Activated CD4-positive, CD25-positive, alpha-beta regulatory T cell treated with anti-CD3 and anti-CD28 coated beads, Interleukin-2, amount 50 U/mL, for 24 hours (primary cell): ENCODE measurements at regions not wholly inside any gene's neighbourhood (a gene's known extent, or its start where the extent isn't known, plus 50 kb on each side); places are given as distances from the start of the nearest gene placed in this dataset.

ENCODE experiments used
- ATAC-seq, 2 donors: fragments of 150-1000 bp; cut with Tn5 transposase; one replicate each; pipeline ENCODE4 v1.10.0; 2021; ENCODE audit warnings: mild to moderate bottlenecking in 1 of 2, moderate library complexity in 1 of 2

GRCh38 chr5:18119156-18119785, 485.0 kb downstream of the TAF11L14 start:
- no peak for ATAC-seq

DNA sequence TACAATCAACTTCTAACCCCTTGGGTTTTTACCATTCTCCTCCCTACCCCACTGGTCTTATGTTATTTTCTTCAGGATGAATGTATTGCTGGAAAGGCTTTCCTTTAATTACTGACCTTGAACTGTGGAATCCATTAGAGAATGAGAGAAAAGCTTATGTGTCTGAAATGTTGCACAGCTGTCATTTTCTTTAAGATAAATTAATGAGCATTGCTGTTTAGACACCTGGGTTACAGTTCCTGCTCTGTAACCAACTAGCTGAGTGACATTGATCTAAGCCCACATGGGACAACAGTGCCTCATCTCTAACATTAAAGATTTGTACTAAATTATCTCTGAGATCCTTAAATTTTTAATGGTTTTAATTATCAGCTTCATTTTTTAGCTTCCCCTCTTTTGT, 507.0 kb downstream of the TAF11L14 start:
- no peak for ATAC-seq

DNA sequence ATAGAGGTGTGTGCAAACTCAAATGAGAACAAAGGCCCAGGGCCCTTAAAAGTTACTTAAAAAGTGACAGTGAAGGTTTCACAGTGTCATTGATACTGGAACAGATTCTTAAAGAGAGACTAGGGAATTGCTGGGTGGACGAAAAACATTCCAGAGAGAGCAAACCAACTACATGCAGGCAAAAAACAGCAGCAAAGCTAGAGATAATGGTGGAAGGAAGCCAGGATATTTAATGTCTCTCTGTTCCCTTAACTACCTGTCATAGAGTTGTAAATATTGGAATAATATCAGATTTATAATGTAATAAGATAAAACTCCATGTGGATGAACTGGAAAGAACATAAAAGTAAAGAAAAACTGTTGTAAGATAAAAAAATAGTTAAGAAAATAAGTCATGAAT, 508.6 kb downstream of the TAF11L14 start:
- no peak for ATAC-seq

DNA sequence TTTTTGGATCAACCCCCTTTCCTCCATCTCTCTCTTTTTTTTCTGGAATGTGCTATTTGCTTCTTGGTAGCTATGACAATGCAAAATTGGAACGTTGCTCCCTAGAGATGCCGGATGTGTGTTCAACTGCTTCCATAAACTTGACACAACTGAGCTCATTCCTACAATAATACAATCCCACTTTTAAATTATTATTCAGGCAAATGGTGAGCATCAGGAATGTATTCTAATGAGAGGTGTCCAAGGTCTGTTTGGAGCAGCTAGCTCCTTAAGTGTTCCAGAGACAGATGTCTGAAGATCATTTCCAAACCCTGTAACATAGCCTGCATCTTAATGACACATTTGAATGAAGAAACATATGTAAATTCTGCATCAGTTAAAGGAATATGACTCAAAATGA, 518.4 kb downstream of the TAF11L14 start:
- no peak for ATAC-seq

GRCh38 chr5:18158166-18158565, 523.9 kb downstream of the TAF11L14 start:
- no peak for ATAC-seq

- ATAC-seq: no peak
Measured at GRCh38 chr5:18159331-18159730, 525.1 kb downstream of the TAF11L14 start.

DNA sequence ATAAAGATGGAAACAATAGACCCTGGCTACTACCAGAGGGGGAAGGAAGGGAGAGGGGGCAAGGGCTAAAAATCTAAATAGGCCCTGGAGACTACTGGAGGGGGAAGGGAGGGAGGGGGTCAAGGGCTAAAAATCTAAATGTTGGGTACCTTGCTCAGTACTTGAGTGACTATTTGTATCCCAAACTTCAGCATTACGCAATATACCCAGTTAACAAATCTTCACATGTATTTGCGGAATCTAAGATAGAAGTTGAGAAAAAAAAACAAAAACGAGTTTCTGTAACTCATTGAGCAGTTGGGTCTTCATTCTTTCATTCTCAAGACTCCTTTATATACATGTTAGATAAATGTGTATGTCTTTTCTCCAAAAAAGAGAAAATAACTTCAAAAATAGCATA, 537.4 kb downstream of the TAF11L14 start:
- ATAC-seq: no peak

DNA sequence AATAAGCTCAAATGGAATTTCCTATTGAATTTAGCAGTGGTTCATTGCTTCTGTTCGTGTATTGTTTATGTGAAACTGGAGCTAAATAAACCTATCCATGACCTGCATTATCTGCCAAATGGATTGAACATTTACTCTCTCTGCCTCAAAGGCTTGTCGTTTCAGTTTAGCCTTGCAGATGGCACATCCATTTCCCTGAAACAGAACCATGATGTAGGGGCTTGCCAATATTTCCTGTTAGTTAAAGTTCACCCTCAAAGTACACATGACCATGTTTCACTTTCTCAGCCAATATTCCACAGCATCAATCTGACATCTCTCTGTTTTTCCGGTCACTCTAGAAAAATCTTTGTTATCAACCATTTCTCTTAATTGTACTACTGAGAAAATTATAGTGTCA, 545.3 kb downstream of the TAF11L14 start:
- ATAC-seq: no peak

DNA sequence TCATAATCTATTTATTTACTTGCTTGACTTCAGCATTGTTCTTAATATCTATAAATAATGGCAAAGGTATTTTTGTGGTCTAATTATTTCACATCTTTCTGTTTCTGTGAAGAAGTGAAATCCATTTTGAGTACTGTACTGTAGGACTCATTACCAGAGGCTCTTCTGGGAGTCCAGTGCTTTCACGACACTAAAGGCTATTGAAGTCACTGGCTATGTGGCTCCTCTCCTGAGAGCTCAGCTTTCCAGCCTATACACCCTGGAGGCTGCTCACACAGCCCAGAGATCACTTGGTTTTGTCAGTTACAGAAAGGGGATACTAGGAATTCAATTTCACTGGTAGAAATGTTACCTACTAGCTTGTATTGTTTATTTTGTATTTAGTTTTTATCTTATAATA, 547.3 kb downstream of the TAF11L14 start:
- ATAC-seq: no peak

DNA sequence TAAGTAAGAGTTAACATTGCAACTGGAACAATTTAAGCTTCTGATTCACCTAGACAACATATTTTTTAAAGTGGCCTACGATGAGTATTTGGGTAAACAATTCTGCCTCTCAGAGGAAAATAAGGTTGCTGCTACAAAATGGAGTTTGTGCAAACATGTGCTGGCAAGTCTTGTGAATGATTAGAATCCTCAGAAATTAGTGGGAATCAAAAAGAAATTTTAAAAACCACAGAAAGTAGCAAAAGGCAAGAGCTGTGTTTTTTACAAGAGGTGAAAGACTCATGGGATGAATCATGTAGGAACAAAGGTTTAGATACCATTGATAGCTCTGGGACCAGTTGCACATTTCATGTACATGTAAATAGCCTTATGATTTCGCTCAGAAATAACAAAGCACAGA, 561.6 kb downstream of the TAF11L14 start:
- ATAC-seq: no peak

DNA sequence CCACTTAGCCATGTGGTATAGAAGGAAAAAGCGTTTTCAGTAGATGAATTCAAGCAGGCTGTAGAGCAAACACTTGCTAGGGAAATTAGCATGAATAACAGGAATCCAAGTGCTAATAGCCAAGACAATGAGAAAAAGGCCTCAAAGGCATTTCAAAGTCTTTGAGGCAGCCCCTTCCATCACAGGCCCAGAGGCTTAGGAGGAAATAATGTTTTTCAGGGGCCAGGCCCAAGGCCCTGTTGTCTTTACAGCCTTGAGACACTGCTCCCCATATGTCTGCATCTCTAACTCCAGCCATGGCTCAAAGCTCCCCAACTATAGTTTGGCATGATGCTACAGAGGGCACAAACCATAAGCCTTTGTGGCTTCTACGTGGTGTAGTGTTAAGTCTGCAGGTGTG, 563.5 kb downstream of the TAF11L14 start:
- ATAC-seq: no peak

- ATAC-seq: no peak
Measured at GRCh38 chr5:18202164-18202563, 567.9 kb downstream of the TAF11L14 start.

DNA sequence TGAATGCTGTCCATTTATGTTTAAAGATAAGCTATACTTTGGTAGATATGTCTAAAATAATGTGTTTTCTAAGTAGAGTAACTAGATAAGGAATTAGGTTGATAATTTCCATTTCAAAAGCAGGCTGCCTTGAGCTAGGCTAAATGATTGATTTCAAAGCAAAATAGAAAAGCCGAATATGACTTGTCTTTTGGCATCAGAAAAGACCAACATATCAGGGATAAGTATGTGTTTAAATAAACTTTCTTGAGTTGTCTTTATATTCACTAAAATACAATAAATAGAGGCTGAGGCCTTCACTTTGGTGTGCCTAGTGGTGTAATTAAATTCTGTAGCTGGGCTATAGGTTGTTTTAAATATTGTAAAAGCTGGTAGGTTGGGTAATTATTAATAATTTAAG, 569.0 kb downstream of the TAF11L14 start:
- ATAC-seq: no peak

- no peak for ATAC-seq
Measured at GRCh38 chr5:18213666-18214065, 579.4 kb downstream of the TAF11L14 start.

DNA sequence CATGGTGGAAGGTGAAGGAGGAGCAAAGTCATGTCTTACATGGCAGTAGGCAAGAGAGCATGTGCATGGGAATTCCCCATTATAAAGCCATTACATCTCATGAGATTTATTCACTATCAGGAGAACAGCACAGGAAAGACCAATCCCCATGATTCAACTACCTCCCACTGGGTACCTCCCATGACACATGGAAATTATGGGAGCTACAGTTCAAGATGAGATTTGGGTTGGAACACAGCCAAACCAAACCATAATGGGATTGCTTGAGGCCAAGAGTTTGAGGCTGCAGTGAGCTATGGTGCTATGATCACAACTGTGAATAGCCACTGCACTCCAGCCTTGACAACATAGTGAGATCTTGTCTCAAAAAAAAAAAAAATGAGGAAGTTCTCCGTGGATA, 581.8 kb downstream of the TAF11L14 start:
- ATAC-seq: no peak

GRCh38 chr5:18216729-18217128, 582.5 kb downstream of the TAF11L14 start:
- no peak for ATAC-seq

DNA sequence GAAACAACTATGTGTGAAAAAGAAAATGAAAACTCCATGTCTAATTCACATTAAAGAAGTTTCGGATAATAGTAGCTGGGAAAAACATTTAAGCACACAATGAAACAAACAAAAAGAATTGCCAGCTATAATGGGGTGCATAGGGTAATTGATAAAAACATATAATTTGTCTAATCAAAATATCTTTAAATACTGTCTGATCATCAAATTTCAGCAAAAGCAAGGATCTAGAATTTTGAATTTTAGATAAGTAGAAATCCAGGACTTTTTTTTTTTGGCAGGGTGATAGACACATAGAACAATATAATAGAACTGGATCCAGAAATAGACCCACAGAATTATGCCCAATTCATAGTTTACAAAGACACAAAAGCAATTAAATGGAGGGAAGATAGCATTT, 585.0 kb downstream of the TAF11L14 start:
- ATAC-seq: no peak

DNA sequence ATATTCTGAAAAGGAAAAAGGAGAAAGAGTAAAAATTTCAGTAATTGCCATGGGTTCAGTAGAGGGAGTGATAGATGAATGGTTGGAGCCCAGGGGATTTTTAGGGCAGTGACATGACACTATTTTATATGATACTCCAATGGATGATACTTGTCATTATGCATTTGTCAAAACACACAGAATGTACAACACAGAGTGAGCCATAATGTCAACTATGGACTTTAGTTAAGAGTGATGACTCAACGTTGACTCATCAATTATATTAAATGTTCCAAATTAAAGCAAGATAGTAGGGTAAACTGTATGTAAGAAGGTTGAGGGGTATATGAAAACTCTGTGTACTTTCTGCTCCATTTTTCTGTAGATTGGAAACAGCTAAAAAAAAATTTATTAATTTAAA, 586.4 kb downstream of the TAF11L14 start:
- no peak for ATAC-seq

DNA sequence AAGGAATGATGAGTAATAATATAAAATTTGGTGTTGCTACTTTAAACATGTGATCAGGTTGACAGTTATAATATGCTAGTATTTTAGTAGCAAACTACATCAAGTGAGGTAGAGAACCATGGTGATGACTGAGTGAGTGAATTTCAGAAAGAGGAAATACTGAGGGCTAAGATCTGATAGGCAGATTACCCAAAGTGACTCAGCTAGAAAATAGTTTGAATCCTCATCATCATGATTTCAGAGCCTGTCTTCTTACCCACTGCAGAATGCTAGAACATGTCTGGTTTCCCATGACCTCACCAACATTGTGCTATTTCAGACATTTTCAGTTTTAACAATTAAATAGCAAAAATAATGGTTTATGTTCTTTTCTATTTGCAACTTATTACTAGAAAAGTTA, 602.1 kb downstream of the TAF11L14 start:
- no peak for ATAC-seq

DNA sequence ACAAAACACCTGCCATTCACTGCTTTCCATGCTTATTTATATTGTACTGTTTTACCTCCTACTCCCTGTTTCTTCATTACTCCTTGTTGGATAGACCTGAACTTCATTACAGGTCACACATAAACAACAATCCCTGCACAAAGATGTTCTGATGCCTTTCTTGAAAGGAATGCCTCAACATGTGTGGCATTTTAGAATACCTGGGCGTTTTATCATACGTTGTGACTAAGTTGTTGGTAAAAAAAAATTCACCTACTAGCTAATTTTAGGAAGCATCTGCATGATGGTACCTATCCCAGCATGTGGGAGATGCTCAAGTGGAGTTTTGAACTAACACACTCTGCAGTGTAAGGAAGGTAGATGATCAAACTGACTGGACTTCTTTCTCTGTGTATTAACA, 604.1 kb downstream of the TAF11L14 start:
- no peak for ATAC-seq

DNA sequence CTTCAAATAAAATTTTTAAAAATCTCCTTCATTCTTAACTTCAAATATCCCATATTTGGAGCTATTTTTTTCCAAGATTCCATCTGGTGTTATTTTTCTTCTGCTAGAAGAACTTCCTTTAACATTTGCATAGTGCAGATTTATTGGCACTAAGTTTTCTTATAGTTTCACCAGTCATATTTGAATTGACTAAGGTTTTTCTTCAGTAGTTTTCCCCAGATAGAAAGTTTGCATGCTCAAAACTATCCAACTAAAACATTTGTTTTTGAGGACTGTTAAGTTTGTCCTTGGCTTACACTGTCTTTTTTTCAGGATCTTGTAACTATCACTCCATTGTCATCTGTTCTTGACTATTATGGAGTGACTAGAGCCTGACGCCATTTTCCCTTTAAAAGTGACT, 606.7 kb downstream of the TAF11L14 start:
- ATAC-seq: no peak

- ATAC-seq: no peak
Measured at GRCh38 chr5:18243846-18244245, 609.6 kb downstream of the TAF11L14 start.

DNA sequence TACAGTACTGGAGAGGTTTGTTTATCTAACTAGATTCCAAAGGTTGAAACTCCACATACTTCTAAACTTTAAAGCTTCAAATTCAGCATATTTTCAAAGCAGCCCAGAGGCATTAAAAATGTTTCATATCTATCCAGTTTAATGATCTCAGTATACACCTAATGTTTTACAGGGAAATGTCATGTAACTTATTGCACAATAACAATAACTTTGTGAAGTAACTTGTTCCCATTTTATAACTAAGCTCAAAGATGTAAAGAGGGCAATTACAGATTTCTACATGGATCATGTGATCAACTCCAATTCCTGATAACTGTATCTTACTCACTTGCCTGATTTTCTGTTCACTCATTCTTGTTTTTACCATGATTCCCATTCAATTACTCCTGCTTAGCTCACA, 610.0 kb downstream of the TAF11L14 start:
- ATAC-seq: no peak

GRCh38 chr5:18252559-18252958, 618.3 kb downstream of the TAF11L14 start:
- no peak for ATAC-seq

DNA sequence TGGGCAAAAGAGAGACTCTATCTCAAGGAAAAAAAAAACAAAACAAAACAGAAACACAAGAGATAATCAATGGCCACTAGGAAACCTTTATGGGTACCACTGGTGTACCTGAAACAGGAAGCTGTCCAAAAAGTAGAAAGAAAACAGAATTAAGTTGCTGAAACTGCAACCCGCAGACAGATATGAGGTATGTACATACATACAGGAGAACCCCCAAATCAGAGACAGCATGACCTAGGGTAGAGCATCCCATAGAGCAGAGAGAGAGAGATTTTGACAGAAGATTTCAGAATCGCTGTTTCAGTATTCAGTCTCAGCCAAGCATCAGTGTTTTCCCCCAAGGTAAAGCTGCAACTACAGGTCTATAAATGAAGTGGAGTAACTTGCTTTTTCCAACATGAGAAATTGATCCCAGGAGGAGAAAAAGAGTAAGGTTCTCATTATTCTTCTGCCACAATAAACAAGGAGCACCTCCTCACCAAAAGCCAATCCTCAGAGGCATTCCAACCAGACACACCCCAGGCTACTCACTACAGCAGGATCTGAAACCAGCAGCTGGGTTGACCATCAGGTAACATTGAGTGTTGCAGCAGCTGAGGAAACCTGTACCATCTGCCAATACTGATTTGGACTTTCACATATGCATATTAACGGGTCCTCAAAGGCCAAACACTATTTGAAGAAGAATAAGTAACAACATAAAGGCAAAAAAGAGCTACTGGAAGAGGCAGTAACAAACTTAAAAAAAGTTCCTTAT, 630.0 kb downstream of the TAF11L14 start:
- ATAC-seq: no peak
